GM12874 (cell line): ENCODE measurements at regions not wholly inside any gene's neighbourhood (a gene's known extent, or its start where the extent isn't known, plus 50 kb on each side); places are given as distances from the start of the nearest gene placed in this dataset.

Experiments
- TF ChIP-seq, protein P1 (sequence below): IDR thresholded peaks from 2 replicates; pipeline ENCODE4 v1.5.1; 2011; ENCODE audit warnings: low read depth, mild to moderate bottlenecking, control low read depth, low read length, moderate library complexity; ENCODE audit not compliant: insufficient read depth

GRCh38 chr11:37170311-37170710 is 572.3 kb upstream of the RAG2 start:
- TF ChIP-seq, protein P1, sequence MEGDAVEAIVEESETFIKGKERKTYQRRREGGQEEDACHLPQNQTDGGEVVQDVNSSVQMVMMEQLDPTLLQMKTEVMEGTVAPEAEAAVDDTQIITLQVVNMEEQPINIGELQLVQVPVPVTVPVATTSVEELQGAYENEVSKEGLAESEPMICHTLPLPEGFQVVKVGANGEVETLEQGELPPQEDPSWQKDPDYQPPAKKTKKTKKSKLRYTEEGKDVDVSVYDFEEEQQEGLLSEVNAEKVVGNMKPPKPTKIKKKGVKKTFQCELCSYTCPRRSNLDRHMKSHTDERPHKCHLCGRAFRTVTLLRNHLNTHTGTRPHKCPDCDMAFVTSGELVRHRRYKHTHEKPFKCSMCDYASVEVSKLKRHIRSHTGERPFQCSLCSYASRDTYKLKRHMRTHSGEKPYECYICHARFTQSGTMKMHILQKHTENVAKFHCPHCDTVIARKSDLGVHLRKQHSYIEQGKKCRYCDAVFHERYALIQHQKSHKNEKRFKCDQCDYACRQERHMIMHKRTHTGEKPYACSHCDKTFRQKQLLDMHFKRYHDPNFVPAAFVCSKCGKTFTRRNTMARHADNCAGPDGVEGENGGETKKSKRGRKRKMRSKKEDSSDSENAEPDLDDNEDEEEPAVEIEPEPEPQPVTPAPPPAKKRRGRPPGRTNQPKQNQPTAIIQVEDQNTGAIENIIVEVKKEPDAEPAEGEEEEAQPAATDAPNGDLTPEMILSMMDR: no peak

DNA sequence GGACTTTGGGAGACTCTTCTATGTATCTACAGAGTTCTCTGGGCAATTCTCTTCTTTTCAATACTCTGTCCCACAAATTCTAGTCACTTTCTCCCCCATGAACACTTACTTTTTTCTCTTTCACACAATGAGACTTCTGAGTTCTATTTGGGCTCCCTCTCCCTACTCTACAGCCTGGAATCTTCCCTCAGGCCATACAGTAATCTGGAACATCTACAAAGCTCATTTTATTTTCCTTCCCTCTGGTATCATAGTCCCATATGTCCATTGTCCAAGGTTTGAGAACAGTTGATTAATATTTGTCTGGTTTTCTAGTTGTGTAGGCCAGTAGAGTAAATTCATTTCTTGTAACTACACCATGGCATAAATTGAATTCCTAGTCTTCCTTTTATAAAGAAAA is 544.6 kb upstream of the RAG2 start:
- TF ChIP-seq, protein P1: no peak

DNA sequence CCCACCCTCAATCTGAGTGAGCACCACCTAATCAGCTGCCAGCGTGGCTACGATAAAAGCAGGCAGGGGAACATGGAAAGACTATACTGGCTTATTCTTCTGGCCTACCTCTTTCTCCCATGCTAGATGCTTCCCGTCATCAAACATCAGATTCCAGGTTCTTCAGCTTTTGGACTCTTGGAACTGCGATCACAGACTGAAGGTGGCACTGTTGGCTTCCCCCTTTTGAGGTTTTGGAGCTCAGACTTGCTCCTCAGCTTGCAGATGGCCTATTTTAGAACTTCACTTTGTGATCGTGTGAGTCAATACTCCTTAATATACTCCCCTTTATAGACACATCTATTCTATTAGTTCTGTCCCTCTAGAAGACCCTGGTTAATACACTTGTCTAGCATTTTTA is 543.7 kb upstream of the RAG2 start:
- TF ChIP-seq, protein P1: no peak

DNA sequence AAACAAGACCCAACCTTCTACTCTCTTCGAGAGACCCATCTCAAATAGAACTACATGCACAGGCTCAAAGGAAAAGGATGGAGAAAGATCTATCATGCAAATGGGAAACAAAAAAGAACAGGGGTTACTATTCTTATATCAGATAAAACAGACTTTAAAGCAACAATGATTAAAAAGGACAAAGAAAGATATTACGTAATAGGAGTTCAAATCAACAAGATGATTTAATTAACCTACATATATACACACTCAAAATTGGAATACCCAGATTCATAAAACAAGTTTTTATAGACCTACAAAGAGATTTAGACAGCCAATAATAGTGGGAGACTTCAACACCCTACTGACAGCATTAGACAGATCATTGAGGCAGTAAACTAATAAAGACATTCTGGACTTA is 536.6 kb upstream of the RAG2 start:
- TF ChIP-seq, protein P1: no peak

DNA sequence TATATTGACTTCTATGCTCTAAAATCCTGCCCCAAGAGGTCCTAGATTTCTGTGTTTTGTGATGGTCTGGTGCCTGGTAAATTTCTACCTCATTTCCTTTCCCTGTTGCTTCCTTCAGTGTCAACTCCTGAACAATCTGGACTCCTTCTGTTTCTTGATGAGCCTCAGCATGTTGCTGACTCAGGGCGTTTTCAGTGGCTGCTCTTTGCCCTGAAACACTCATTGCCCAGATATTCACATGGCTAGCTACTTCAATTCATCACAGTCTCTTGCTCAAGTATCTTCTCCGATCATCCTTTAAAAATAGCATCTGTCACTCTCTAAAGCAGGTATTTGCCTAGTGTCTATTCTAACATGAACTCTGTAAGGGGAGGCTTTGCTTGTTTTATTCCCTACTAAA is 526.3 kb upstream of the RAG2 start:
- TF ChIP-seq, protein P1: no peak

DNA sequence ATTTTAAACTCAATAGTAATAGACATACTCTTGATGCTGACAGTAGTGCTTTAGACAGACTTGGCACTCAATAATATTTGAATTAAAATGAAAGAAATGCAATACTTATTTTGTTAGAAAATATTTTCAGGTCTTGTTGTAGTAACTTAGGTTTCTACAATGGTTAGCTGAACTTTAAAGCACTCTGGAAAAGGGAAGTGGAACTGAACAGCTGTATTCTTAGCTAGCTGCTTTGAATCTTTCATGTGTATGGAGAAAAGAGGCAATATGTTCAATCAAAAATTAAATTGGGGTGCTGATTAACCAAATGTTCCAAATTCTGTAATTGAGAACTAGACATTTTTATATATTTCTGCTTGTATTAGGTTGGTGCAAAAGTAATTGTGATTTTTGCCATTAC is 517.9 kb upstream of the RAG2 start:
- TF ChIP-seq, protein P1: no peak

DNA sequence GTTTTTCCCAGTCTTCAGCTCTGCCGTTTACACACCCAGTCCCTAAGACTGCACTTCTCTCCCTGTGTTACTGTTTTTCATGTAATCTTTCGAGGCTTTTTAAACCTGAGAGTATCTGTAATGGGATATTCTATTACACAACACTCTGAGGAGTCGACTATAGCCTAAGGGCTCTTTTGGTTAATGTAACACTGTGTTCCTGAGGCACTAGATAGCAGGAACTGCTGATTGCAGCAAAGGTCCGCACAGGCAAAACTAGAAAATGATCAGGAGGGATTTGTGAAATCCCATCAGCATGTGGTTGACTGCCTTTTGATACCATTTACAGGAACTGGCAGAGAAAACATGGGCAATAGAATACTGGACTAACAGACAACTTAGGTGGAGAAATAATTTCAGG is 512.3 kb upstream of the RAG2 start:
- TF ChIP-seq, protein P1: no peak

DNA sequence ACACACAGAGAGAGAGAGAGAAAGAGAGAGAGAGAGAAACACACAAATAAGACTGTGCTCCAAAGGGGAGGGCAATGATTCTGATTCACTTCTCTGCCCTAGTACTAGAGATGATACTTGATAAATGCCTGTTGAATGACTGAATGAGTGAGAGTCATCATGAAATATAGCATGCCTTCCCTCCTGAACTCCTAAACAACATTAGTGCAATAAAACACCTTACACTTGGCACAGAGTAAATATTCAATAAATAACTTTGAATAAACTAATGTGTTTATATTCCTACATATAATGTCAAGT is 511.2 kb upstream of the RAG2 start:
- TF ChIP-seq, protein P1: no peak
